WTC11 (cell line): ENCODE measurements at regions not wholly inside any gene's neighbourhood (a gene's known extent, or its start where the extent isn't known, plus 50 kb on each side); places are given as distances from the start of the nearest gene placed in this dataset.

ENCODE experiments used
- AFF4 ChIP-seq: sonication (generic); formaldehyde crosslinking; IDR thresholded peaks from 2 replicates; pipeline ENCODE4 v1.8.1; 2023; ENCODE audit warnings: mild to moderate bottlenecking, missing genetic modification reagents, borderline replicate concordance
- CTCF ChIP-seq: fragments of 200-600 bp; IDR thresholded peaks from 2 replicates; pipeline ENCODE4 v1.8.0; 2022; ENCODE audit warnings: antibody characterized with exemption
- ZBTB21 ChIP-seq: sonication (generic); formaldehyde crosslinking; IDR thresholded peaks from 2 replicates; pipeline ENCODE4 v1.8.1; 2023; ENCODE audit warnings: mild to moderate bottlenecking, missing genetic modification reagents, borderline replicate concordance

GRCh38 chr5:51242456-51242855 is 140.8 kb upstream of the ISL1 start:
- TF ChIP-seq CTCF: no peak
- TF ChIP-seq AFF4 (CRISPR knock-in tag): no peak
- no peak for TF ChIP-seq ZBTB21 (CRISPR knock-in tag)
